H1 (cell line): ENCODE measurements at regions not wholly inside any gene's neighbourhood (a gene's known extent, or its start where the extent isn't known, plus 50 kb on each side); places are given as distances from the start of the nearest gene placed in this dataset.

Experiments used
- ASH2L ChIP-seq: fragments of 200-600, 300-600 bp; sonication (generic); IDR thresholded peaks from one replicate; pipeline ENCODE4 v1.7.1; 2017; ENCODE audit warnings: low read length
- CBX8 ChIP-seq: fragments of 300-800, 300-1000 bp; sonication (generic); IDR thresholded peaks from 2 replicates; pipeline ENCODE4 v1.7.1; 2016; ENCODE audit warnings: low read depth, low read length, borderline replicate concordance
- CTCF ChIP-seq, 3 experiments: IDR thresholded peaks; 1 replicate in 2 of 3; 2 replicates in 1 of 3; pipeline versions ENCODE4 v1.5.1 to v1.6.1; 2011; ENCODE audit warnings: low read length in 3 of 3, mild to moderate bottlenecking in 3 of 3, inconsistent platforms in 2 of 3, low read depth in 1 of 3, moderate library complexity in 1 of 3; ENCODE audit not compliant: insufficient read depth in 1 of 3; ENCODE audit errors: control extremely low read depth in 1 of 3
- EZH2 ChIP-seq: fragments of 200-600 bp; sonication (generic); IDR thresholded peaks from 2 replicates; pipeline ENCODE4 v1.7.1; 2012; ENCODE audit warnings: low read depth, mild to moderate bottlenecking, moderate library complexity, low read length, inconsistent platforms; ENCODE audit not compliant: severe bottlenecking
- JUND ChIP-seq: IDR thresholded peaks from 2 replicates; pipeline ENCODE4 v1.6.1; 2011; ENCODE audit warnings: mild to moderate bottlenecking, improper control_type of control experiment, low read length
- MAFK ChIP-seq: IDR thresholded peaks from 2 replicates; pipeline ENCODE4 v1.6.1; 2012; ENCODE audit warnings: low read depth, mild to moderate bottlenecking, improper control_type of control experiment, low read length
- MAX ChIP-seq: IDR thresholded peaks from 2 replicates; pipeline ENCODE4 v1.6.1; 2012; ENCODE audit warnings: inconsistent platforms
- POLR2AphosphoS5 ChIP-seq: IDR thresholded peaks from 2 replicates; pipeline ENCODE4 v1.6.1; 2011; ENCODE audit warnings: low read depth, low read length
- RFX5 ChIP-seq: IDR thresholded peaks from 2 replicates; pipeline ENCODE4 v1.6.1; 2011; ENCODE audit warnings: low read depth, low read length, improper control_type of control experiment, borderline replicate concordance
- SIX5 ChIP-seq: IDR thresholded peaks from 2 replicates; pipeline ENCODE4 v1.6.1; 2011; ENCODE audit warnings: mild to moderate bottlenecking, low read depth, low read length
- SP1 ChIP-seq: IDR thresholded peaks from 2 replicates; pipeline ENCODE4 v1.6.1; 2011; ENCODE audit warnings: low read depth, low read length
- TCF12 ChIP-seq: IDR thresholded peaks from 2 replicates; pipeline ENCODE4 v1.6.1; 2011; ENCODE audit warnings: low read depth, mild to moderate bottlenecking, low read length

DNA sequence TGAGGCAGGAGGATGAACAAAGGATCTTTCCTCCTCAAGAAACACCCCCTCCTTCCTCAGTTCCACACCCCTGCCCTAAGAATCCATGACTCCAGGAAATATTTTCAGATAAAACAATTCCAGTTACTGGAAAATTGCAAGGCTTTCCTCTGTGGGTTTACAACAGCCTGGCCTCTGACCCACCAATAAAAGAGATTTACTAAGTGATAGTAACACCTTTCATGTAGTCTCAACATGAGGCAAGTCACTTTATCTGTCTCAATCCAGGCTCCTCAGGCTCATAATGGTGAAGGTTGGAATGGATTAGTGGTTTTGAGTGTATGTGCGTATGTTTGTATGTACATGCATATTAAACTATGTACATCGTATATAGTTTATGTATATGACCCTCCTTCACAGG is 71.4 kb upstream of the PPP2R5A start:
- TF ChIP-seq EZH2: no peak
- TF ChIP-seq SP1: no peak
- TF ChIP-seq TCF12: no peak
- TF ChIP-seq RFX5: no peak
- TF ChIP-seq CBX8: no peak
- TF ChIP-seq SIX5: no peak
- no peak for TF ChIP-seq POLR2AphosphoS5
- no peak for TF ChIP-seq CTCF (IDR thresholded peaks at IDR 0.05; ENCODE audit: control extremely low read depth in 1 of 3, insufficient read depth in 1 of 3, low read depth in 1 of 3, low read length in 3 of 3)
- TF ChIP-seq JUND: no peak
- no peak for TF ChIP-seq ASH2L
- TF ChIP-seq MAX: no peak
- TF ChIP-seq MAFK: no peak
